ENCODE measurements at regions not wholly inside any gene's neighbourhood (a gene's known extent, or its start where the extent isn't known, plus 50 kb on each side); places are given as distances from the start of the nearest gene placed in this dataset.

DNA sequence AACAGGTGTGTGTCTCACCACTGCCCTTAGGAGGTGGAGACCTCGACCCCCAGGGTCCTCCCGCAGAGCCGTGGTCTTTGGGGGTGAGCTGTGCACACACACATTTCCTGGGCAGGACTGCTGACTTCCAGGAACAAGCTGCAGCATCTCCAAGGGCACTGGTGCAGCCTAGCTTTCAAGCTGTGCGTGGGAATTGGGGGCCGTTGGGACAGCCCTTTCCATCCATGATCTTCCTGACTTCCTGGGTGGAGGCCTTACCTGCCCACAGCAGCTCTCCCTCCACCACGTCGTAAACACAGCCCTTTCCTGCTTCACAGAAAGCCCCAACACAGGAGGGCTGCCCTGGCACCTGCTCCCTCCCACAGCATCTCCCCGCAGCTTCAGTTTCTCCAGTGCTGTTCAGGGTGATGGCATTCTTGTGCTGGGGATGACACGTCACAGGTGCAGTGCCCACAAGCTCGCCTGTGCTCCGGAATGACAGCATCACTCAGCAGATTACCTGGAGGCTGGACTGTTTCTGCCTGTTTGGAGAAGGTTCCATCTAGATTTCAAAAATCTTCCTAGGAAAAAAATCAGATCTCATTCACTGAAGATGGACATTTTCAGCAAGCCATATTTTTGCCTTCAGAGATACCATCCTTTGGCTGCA lies 208.0 kb upstream of the PPP2R2D start:
- no peak overlapping the region for H3K27ac ChIP-seq (ENCODE audit: low read depth, low read length)
- no peak overlapping the region for H3K9ac ChIP-seq (ENCODE audit: low read depth in 1 of 3, low read length in 3 of 3)
- peaks cover 12 to 33% (median 23%) of the 10 kb centered on the region in 3 donors for H3K27me3 ChIP-seq (ENCODE audit: control insufficient read depth in 3 of 3, insufficient read depth in 3 of 3, low read length in 3 of 3)
- no peak overlapping the region for H3K4me3 ChIP-seq (ENCODE audit: low read length in 3 of 3)
- H3K9me3 ChIP-seq (ENCODE audit: control insufficient read depth in 3 of 3, low read length in 3 of 3): no peaks in the 10 kb centered on the region
- no peaks in the 10 kb centered on the region for H3K4me1 ChIP-seq (ENCODE audit: control insufficient read depth in 3 of 3, insufficient read depth in 3 of 3, low read length in 3 of 3)
- no peaks in the 10 kb centered on the region for H3K36me3 ChIP-seq (ENCODE audit: control insufficient read depth in 3 of 3, insufficient read depth in 3 of 3, low read length in 3 of 3)

DNA sequence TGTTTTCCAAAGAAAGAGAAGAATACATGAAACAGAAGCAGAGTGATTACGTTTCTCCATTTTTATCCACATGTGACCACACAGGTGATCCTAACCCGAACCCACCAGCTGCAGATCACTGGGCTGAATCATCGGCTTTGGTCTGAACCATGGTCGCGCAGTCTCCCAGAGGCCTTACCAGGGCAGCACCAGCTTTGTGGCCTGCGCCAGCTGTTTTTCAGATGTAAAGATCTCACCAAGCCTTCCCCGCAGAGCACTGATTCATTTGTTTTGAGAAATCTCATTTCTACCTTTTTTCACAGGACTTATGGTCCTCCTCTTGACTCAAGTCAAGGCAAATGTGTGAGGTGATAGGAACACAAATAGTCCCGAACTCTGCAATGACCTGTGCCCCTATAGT lies 207.0 kb upstream of the PPP2R2D start:
- no peak overlapping the region for H3K27ac ChIP-seq (ENCODE audit: low read depth, low read length)
- H3K9me3 ChIP-seq (ENCODE audit: control insufficient read depth in 3 of 3, low read length in 3 of 3): no peaks in the 10 kb centered on the region
- no peaks in the 10 kb centered on the region for H3K36me3 ChIP-seq (ENCODE audit: control insufficient read depth in 3 of 3, insufficient read depth in 3 of 3, low read length in 3 of 3)
- no peak overlapping the region for H3K4me3 ChIP-seq (ENCODE audit: low read length in 3 of 3)
- H3K27me3 ChIP-seq (ENCODE audit: control insufficient read depth in 3 of 3, insufficient read depth in 3 of 3, low read length in 3 of 3): peaks cover 15 to 33% (median 23%) of the 10 kb centered on the region in 3 donors
- H3K9ac ChIP-seq (ENCODE audit: low read depth in 1 of 3, low read length in 3 of 3): no peak overlapping the region
- H3K4me1 ChIP-seq (ENCODE audit: control insufficient read depth in 3 of 3, insufficient read depth in 3 of 3, low read length in 3 of 3): no peaks in the 10 kb centered on the region

DNA sequence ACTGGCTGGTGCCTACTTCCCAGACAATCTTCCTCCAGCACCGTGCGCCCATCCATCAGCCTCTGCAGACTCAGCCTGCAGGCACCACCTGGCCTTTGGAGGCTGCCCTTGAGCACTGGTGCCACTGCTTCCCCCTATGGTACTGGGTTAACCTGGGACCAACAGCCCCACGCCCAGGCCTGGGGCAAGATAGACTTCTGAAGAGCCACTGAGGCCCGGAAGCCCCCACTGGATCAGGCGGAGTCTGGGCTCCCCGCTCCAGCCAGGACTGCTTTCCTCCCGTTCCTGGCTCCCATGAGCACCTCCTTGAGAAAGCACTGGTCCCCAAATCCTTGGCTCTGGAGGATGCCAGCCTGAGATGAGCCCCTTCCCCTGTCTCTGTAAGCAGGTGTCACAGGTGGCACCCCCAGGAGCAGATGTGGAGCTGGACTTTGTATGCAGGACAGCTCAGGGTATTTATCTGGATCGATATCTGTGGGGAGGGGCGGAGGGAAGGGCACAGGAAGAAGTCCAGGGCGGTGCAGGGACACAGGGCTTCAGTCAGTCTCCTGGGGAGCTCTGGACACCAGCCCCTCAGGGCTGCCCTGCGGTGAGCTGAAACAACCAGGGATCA lies 206.5 kb upstream of the PPP2R2D start:
- no peak overlapping the region for H3K9ac ChIP-seq (ENCODE audit: low read depth in 1 of 3, low read length in 3 of 3)
- no peaks in the 10 kb centered on the region for H3K9me3 ChIP-seq (ENCODE audit: control insufficient read depth in 3 of 3, low read length in 3 of 3)
- no peaks in the 10 kb centered on the region for H3K4me1 ChIP-seq (ENCODE audit: control insufficient read depth in 3 of 3, insufficient read depth in 3 of 3, low read length in 3 of 3)
- H3K4me3 ChIP-seq (ENCODE audit: low read length in 3 of 3): no peak overlapping the region
- H3K27me3 ChIP-seq (ENCODE audit: control insufficient read depth in 3 of 3, insufficient read depth in 3 of 3, low read length in 3 of 3): peaks cover 15 to 36% (median 23%) of the 10 kb centered on the region in 3 donors
- H3K27ac ChIP-seq (ENCODE audit: low read depth, low read length): no peak overlapping the region
- no peaks in the 10 kb centered on the region for H3K36me3 ChIP-seq (ENCODE audit: control insufficient read depth in 3 of 3, insufficient read depth in 3 of 3, low read length in 3 of 3)

DNA sequence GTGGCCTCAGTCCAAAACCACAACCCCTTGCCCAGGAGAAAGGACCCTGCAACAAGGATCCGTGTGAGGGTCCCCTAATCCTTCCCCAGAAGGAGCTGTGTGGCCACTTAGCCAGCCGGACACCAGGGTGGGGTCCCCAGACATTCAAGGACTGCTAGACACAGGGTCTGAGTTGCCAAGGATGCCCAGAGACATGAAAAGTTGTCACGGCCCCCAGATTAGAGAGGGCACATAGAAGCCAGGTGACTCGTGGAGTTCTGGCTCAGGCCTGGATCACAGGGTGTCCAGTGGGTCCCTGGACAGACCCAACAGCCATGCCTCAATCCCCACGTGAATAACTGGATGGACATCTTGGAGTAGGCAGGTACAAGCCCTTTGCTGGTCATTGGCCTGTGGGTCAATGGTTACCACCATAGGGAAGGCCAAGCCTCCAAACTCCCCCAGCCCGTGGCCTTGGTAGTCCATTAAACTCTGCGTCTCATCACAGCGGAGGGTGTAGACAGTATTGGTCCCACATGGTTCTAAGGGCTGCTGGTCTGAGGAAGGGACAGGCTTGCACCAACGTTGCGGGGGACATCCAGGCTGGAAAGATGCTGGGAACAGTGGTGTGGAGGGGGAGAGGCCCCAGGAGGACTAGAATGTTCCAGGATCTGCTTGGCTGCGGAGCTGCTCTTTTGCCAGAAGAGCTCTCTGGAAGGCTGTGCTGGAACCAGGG lies 205.9 kb upstream of the PPP2R2D start:
- H3K4me3 ChIP-seq (ENCODE audit: low read length in 3 of 3): no peak overlapping the region
- no peak overlapping the region for H3K27ac ChIP-seq (ENCODE audit: low read depth, low read length)
- H3K4me1 ChIP-seq (ENCODE audit: control insufficient read depth in 3 of 3, insufficient read depth in 3 of 3, low read length in 3 of 3): no peaks in the 10 kb centered on the region

DNA sequence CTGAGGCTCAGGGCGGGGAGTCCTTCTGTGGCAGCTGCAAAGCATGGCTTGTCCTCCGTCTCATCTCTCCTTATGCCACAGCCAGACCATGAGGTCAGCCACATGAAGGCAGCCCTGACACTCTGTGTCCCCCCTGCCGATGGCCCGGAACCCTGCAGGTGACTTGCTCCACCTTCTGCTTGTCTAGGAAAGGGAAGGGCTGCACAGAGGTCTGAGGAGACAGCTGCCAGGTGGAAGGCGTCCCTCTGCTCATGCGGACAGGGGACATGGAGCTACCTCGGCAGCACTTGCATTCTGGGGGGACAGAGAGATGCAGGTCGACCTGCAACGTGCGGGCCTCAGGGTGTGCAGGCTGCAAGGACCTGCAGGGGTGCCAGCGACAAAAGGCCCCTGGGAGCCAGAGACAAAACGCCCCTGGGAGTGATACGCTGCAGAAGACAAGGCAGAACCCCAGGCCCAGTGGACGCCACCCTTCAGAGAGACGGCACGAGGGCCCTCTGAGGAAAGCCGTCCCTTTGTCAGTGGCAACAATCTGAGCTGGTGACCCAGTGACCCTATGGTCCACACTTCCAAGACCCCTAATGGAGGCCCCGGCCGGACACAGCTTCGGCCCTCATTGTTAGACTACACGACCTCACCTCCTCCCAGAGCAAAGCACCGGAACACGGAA lies 205.2 kb upstream of the PPP2R2D start:
- Histone ChIP-seq H3K9me3 (ENCODE audit: control insufficient read depth in 3 of 3, low read length in 3 of 3) (no peaks in the 10 kb centered on the region), H3K36me3 (ENCODE audit: control insufficient read depth in 3 of 3, insufficient read depth in 3 of 3, low read length in 3 of 3) (no peaks in the 10 kb centered on the region), H3K27ac (ENCODE audit: low read depth, low read length) (no peak overlapping the region), H3K9ac (ENCODE audit: low read depth in 1 of 3, low read length in 3 of 3) (no peak overlapping the region), H3K4me1 (ENCODE audit: control insufficient read depth in 3 of 3, insufficient read depth in 3 of 3, low read length in 3 of 3) (no peaks in the 10 kb centered on the region), H3K4me3 (ENCODE audit: low read length in 3 of 3) (no peak overlapping the region), H3K27me3 (ENCODE audit: control insufficient read depth in 3 of 3, insufficient read depth in 3 of 3, low read length in 3 of 3) (peaks cover 15 to 39% (median 23%) of the 10 kb centered on the region in 3 donors)

More for the DNA sequence above, 205.9 kb upstream of the PPP2R2D start:
- Histone ChIP-seq H3K9ac (ENCODE audit: low read depth in 1 of 3, low read length in 3 of 3) (no peak overlapping the region), H3K36me3 (ENCODE audit: control insufficient read depth in 3 of 3, insufficient read depth in 3 of 3, low read length in 3 of 3) (no peaks in the 10 kb centered on the region), H3K9me3 (ENCODE audit: control insufficient read depth in 3 of 3, low read length in 3 of 3) (no peaks in the 10 kb centered on the region), H3K27me3 (ENCODE audit: control insufficient read depth in 3 of 3, insufficient read depth in 3 of 3, low read length in 3 of 3) (peaks cover 15 to 33% (median 23%) of the 10 kb centered on the region in 3 donors)

DNA sequence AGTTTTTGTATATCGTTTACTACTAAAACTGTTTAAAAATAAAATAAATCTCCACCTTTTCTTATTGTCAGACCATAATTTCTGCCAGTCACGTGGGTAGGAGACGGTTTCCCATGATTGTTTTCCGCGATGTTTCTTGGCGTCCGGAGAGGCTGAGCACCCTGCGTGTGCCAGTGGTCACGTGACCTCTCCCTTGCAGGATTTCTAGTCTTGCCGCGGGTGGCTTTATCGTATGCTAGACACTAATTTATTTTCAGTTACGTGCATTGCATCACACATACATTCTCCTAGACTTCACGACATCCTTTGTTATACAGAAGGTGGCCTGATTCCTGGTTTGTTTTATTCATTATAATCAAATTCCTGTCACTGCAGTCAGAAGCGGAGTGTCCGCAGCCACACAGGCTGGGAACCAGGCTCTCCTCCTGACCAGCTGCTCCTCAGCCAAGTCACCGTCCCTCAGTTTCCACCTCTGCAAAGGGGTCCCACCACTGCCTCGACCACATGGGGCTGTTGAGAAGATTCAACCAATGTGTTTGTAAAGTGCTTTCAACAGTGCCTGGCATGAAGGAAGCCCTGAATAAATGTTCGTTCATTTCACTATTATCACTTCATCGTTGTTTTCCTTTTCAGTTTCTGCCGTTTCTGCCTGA lies 203.2 kb upstream of the PPP2R2D start:
- H3K27me3 ChIP-seq (ENCODE audit: control insufficient read depth in 3 of 3, insufficient read depth in 3 of 3, low read length in 3 of 3): peaks cover 7 to 42% (median 28%) of the 10 kb centered on the region in 3 donors

DNA sequence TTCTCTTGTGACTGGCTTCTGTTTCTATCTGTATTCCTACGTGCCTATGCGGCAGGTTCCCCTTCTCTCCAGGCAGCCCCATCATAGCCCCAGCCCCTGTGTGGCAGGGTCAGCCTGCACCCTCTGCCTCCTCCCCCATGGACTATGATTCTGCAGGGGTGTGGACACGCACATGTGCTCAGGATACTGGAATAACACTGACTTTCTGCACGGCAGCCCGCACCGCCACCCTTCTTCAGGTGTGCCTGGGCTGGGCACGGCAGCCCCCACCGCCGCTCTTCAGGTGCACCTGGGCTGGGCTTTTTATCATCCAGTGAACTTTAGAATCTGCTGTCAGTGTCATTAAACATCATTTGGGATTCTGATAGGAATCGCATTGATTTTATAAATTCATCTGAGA lies 202.6 kb upstream of the PPP2R2D start:
- no peaks in the 10 kb centered on the region for H3K9me3 ChIP-seq (ENCODE audit: control insufficient read depth in 3 of 3, low read length in 3 of 3)
- H3K9ac ChIP-seq (ENCODE audit: low read depth in 1 of 3, low read length in 3 of 3): no peak overlapping the region
- peaks cover 3 to 45% (median 26%) of the 10 kb centered on the region in 3 donors for H3K27me3 ChIP-seq (ENCODE audit: control insufficient read depth in 3 of 3, insufficient read depth in 3 of 3, low read length in 3 of 3)
- no peaks in the 10 kb centered on the region for H3K4me1 ChIP-seq (ENCODE audit: control insufficient read depth in 3 of 3, insufficient read depth in 3 of 3, low read length in 3 of 3)
- H3K36me3 ChIP-seq (ENCODE audit: control insufficient read depth in 3 of 3, insufficient read depth in 3 of 3, low read length in 3 of 3): no peaks in the 10 kb centered on the region
- no peak overlapping the region for H3K27ac ChIP-seq (ENCODE audit: low read depth, low read length)
- H3K4me3 ChIP-seq (ENCODE audit: low read length in 3 of 3): no peak overlapping the region

More for the DNA sequence above, 203.2 kb upstream of the PPP2R2D start:
- Histone ChIP-seq H3K27ac (ENCODE audit: low read depth, low read length) (no peak overlapping the region), H3K36me3 (ENCODE audit: control insufficient read depth in 3 of 3, insufficient read depth in 3 of 3, low read length in 3 of 3) (no peaks in the 10 kb centered on the region), H3K9ac (ENCODE audit: low read depth in 1 of 3, low read length in 3 of 3) (no peak overlapping the region), H3K4me3 (ENCODE audit: low read length in 3 of 3) (no peak overlapping the region), H3K4me1 (ENCODE audit: control insufficient read depth in 3 of 3, insufficient read depth in 3 of 3, low read length in 3 of 3) (no peaks in the 10 kb centered on the region), H3K9me3 (ENCODE audit: control insufficient read depth in 3 of 3, low read length in 3 of 3) (no peaks in the 10 kb centered on the region)

DNA sequence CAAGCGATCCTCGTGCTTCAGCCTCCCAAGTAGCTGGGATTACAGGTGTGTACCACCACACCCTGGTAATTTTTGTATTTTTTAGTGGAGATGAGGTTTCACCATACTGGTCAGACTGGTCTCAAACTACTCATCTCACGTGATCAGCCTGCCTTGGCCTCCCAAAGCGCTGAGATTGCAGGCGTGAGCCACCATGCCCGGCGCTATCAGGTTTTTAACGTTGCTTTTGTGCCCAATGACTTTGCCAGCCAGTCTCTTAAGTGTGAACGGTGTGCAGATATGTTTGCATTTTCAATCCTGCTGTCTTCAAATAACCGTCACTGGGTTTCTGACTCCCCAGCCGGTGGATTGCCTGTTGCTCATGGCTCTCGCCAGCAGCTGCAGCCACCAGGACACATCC lies 201.8 kb upstream of the PPP2R2D start:
- Histone ChIP-seq H3K4me1 (ENCODE audit: control insufficient read depth in 3 of 3, insufficient read depth in 3 of 3, low read length in 3 of 3) (no peaks in the 10 kb centered on the region), H3K9ac (ENCODE audit: low read depth in 1 of 3, low read length in 3 of 3) (no peak overlapping the region), H3K4me3 (ENCODE audit: low read length in 3 of 3) (no peak overlapping the region), H3K36me3 (ENCODE audit: control insufficient read depth in 3 of 3, insufficient read depth in 3 of 3, low read length in 3 of 3) (no peaks in the 10 kb centered on the region), H3K9me3 (ENCODE audit: control insufficient read depth in 3 of 3, low read length in 3 of 3) (no peaks in the 10 kb centered on the region), H3K27me3 (ENCODE audit: control insufficient read depth in 3 of 3, insufficient read depth in 3 of 3, low read length in 3 of 3) (peaks cover 3 to 48% (median 25%) of the 10 kb centered on the region in 3 donors), H3K27ac (ENCODE audit: low read depth, low read length) (no peak overlapping the region)

DNA sequence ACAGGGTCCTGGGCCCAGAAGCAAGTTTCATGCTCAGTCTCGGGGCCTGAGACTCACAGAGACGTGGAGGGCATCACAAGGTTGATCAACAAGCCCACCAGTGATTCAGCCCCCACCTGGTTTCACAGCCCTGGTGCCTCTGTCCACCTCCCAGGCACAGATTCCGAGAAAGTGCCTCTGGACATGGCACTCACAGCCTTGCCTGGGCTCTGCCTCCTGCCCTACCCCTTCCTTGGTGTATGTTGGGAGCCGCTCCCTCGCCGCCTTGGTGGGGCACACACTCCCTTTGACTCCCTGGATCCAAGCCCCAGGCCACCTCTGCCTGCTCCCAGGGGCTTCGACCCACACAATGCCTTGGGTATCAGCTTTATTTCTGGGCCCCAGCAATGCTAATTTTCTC lies 200.8 kb upstream of the PPP2R2D start:
- no peaks in the 10 kb centered on the region for H3K4me1 ChIP-seq (ENCODE audit: control insufficient read depth in 3 of 3, insufficient read depth in 3 of 3, low read length in 3 of 3)
- H3K27ac ChIP-seq (ENCODE audit: low read depth, low read length): no peak overlapping the region
- no peak overlapping the region for H3K9ac ChIP-seq (ENCODE audit: low read depth in 1 of 3, low read length in 3 of 3)
- H3K9me3 ChIP-seq (ENCODE audit: control insufficient read depth in 3 of 3, low read length in 3 of 3): no peaks in the 10 kb centered on the region
- no peak overlapping the region for H3K4me3 ChIP-seq (ENCODE audit: low read length in 3 of 3)
- no peaks in the 10 kb centered on the region for H3K36me3 ChIP-seq (ENCODE audit: control insufficient read depth in 3 of 3, insufficient read depth in 3 of 3, low read length in 3 of 3)
- peaks cover 3 to 38% (median 21%) of the 10 kb centered on the region in 3 donors for H3K27me3 ChIP-seq (ENCODE audit: control insufficient read depth in 3 of 3, insufficient read depth in 3 of 3, low read length in 3 of 3)
